ENCODE measurements at regions not wholly inside any gene's neighbourhood (a gene's known extent, or its start where the extent isn't known, plus 50 kb on each side); places are given as distances from the start of the nearest gene placed in this dataset.
"Not testable (repeated sequence)": the region's sequence is repeated elsewhere in the genome, so short reads cannot be mapped to it uniquely, and the experiment has no call there.

GRCh38 chr10:36534471-36535002, 590.9 kb upstream of the ANKRD30A start:
- H3K27me3 ChIP-seq (ENCODE audit: control insufficient read depth, insufficient read depth, low read length), result no peaks in the 10 kb centered on the region
- H3K4me3 ChIP-seq (ENCODE audit: low read length), result no peak overlapping the region
- H3K4me1 ChIP-seq (ENCODE audit: control insufficient read depth, low read depth, low read length), result no peaks in the 10 kb centered on the region
- no peaks in the 10 kb centered on the region for H3K36me3 ChIP-seq (ENCODE audit: control insufficient read depth, low read depth, low read length)
- H3K27ac ChIP-seq (ENCODE audit: low read length), result no peak overlapping the region
- H3K9ac ChIP-seq (ENCODE audit: low read length), result no peak overlapping the region
- peaks cover 6% of the 10 kb centered on the region for H3K9me3 ChIP-seq (ENCODE audit: control insufficient read depth, low read depth, low read length)

DNA sequence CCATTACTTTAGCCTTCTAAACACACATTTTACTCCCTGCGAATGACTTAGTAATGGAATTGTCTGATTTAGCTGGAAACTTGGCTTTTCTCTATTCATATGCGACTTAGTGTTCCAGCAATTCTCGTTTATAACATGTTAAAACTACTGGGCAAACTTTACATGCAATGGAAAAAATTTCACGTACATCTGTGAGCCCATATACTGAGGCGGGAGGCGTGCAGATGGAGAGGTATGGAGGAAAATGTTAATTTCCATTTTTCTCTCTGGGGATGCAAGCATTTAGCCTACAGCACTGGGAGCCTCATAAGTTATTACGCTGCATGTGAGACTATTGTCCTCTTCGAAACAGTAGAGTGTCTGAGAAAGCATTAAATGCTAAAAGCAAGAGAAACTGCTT, 591.5 kb upstream of the ANKRD30A start:
- Histone ChIP-seq H3K4me1 (ENCODE audit: control insufficient read depth, low read depth, low read length) (no peaks in the 10 kb centered on the region), H3K4me3 (ENCODE audit: low read length) (no peak overlapping the region), H3K9me3 (ENCODE audit: control insufficient read depth, low read depth, low read length) (peaks cover 6% of the 10 kb centered on the region), H3K36me3 (ENCODE audit: control insufficient read depth, low read depth, low read length) (no peaks in the 10 kb centered on the region), H3K27me3 (ENCODE audit: control insufficient read depth, insufficient read depth, low read length) (no peaks in the 10 kb centered on the region), H3K27ac (ENCODE audit: low read length) (no peak overlapping the region), H3K9ac (ENCODE audit: low read length) (no peak overlapping the region)

DNA sequence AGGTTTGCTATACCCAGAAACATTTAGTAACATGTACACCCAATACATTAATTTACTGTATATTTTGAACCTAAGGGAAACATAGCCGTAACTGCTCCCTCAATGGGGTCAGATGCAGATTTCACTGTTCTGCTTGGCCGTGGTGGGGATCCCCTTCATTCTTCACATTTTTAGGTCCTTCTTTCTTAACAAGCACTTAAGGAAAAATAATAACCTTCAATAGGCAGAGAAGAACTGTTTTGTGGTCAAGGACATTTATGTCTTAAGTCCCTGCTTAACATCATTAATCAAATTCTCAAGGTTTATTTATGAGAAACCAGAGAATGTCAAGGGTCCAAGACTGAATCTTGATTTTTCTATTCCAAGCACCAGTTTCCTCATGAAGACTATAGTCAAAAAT, 592.1 kb upstream of the ANKRD30A start:
- H3K27me3 ChIP-seq (ENCODE audit: control insufficient read depth, insufficient read depth, low read length), result no peaks in the 10 kb centered on the region
- H3K4me1 ChIP-seq (ENCODE audit: control insufficient read depth, low read depth, low read length), result no peaks in the 10 kb centered on the region
- no peaks in the 10 kb centered on the region for H3K36me3 ChIP-seq (ENCODE audit: control insufficient read depth, low read depth, low read length)
- H3K27ac ChIP-seq (ENCODE audit: low read length), result no peak overlapping the region
- peaks cover 6% of the 10 kb centered on the region for H3K9me3 ChIP-seq (ENCODE audit: control insufficient read depth, low read depth, low read length)
- H3K9ac ChIP-seq (ENCODE audit: low read length), result no peak overlapping the region
- no peak overlapping the region for H3K4me3 ChIP-seq (ENCODE audit: low read length)

- H3K27ac ChIP-seq (ENCODE audit: low read length), result no peak overlapping the region
- no peaks in the 10 kb centered on the region for H3K27me3 ChIP-seq (ENCODE audit: control insufficient read depth, insufficient read depth, low read length)
- no peak overlapping the region for H3K4me3 ChIP-seq (ENCODE audit: low read length)
- H3K4me1 ChIP-seq (ENCODE audit: control insufficient read depth, low read depth, low read length), result no peaks in the 10 kb centered on the region
- H3K36me3 ChIP-seq (ENCODE audit: control insufficient read depth, low read depth, low read length), result no peaks in the 10 kb centered on the region
- H3K9me3 ChIP-seq (ENCODE audit: control insufficient read depth, low read depth, low read length), result peaks cover 6% of the 10 kb centered on the region
- no peak overlapping the region for H3K9ac ChIP-seq (ENCODE audit: low read length)
These were observed 593.8 kb upstream of the ANKRD30A start for GRCh38 chr10:36531621-36532020.

DNA sequence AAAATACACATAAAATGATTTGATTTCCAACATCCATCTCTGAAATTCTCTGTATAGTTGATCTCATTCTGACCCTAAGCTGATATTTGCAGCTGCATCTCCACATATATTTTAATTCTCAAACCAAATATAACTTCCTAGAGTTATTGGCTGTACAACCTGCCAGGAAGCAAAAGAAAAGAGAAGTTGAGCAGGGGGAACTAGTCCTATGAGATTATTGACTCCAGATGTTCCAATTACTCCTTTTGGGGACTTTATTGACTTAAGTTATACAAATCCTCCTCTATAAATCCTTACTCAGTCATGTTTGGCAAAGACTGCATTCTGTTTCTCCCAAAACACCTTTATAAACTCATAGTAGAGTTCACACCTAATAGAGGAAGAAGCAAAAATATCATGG, 599.4 kb upstream of the ANKRD30A start:
- peaks cover 6% of the 10 kb centered on the region for H3K9me3 ChIP-seq (ENCODE audit: control insufficient read depth, low read depth, low read length)
- no peak overlapping the region for H3K27ac ChIP-seq (ENCODE audit: low read length)
- no peak overlapping the region for H3K9ac ChIP-seq (ENCODE audit: low read length)
- H3K4me1 ChIP-seq (ENCODE audit: control insufficient read depth, low read depth, low read length), result no peaks in the 10 kb centered on the region
- H3K4me3 ChIP-seq (ENCODE audit: low read length), result no peak overlapping the region
- H3K36me3 ChIP-seq (ENCODE audit: control insufficient read depth, low read depth, low read length), result no peaks in the 10 kb centered on the region
- no peaks in the 10 kb centered on the region for H3K27me3 ChIP-seq (ENCODE audit: control insufficient read depth, insufficient read depth, low read length)

GRCh38 chr10:36524126-36524525, 601.3 kb upstream of the ANKRD30A start:
- H3K4me1 ChIP-seq (ENCODE audit: control insufficient read depth, low read depth, low read length); H3K9ac ChIP-seq (ENCODE audit: low read length): not testable (repeated sequence)

DNA sequence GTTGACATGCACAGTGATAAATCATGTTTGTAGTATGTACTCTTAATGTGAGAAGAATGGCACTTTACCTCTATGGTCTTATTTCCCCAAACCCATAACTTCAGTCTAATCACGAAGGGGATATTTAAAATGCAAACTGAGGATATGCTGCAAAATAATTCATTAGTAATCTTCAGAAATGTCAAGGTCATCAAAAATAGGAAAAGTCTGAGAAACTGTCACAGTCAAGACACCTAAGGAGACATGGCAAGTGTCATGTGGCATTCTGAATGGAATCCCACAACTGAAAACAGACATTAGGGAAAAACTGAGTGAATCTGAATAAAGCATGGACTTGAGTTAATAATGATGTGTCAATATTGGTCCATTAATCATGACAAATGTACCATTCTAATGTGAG, 605.5 kb upstream of the ANKRD30A start:
- Histone ChIP-seq H3K9me3 (ENCODE audit: control insufficient read depth, low read depth, low read length) (no peaks in the 10 kb centered on the region), H3K9ac (ENCODE audit: low read length) (no peak overlapping the region), H3K4me1 (ENCODE audit: control insufficient read depth, low read depth, low read length) (no peaks in the 10 kb centered on the region), H3K27me3 (ENCODE audit: control insufficient read depth, insufficient read depth, low read length) (no peaks in the 10 kb centered on the region), H3K27ac (ENCODE audit: low read length) (no peak overlapping the region), H3K36me3 (ENCODE audit: control insufficient read depth, low read depth, low read length) (no peaks in the 10 kb centered on the region), H3K4me3 (ENCODE audit: low read length) (no peak overlapping the region)

More at GRCh38 chr10:36524126-36524525, 601.3 kb upstream of the ANKRD30A start:
- not testable (repeated sequence) for H3K27me3 ChIP-seq (ENCODE audit: control insufficient read depth, insufficient read depth, low read length); H3K4me3 ChIP-seq (ENCODE audit: low read length); H3K27ac ChIP-seq (ENCODE audit: low read length); H3K9me3 ChIP-seq (ENCODE audit: control insufficient read depth, low read depth, low read length); H3K36me3 ChIP-seq (ENCODE audit: control insufficient read depth, low read depth, low read length)

DNA sequence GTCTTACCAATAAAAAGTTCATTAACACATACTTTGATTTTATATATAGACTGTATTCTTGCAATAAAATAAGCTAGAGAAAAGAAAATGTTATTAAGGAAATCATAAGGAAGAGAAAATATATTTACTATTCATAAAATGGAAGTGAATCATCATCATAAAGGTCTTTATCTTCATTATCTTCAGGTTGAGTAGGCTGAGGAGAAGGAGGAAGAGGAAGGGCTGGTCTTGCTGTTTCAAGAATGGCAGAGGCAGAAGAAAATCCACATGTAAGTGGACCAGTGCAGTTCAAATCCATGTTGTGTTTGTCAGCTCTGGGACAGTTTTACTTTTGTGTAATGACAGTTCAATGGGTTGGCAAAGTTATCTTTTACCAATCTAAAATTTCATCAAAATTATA, 609.1 kb upstream of the ANKRD30A start:
- Histone ChIP-seq H3K27me3 (ENCODE audit: control insufficient read depth, insufficient read depth, low read length) (no peaks in the 10 kb centered on the region), H3K9me3 (ENCODE audit: control insufficient read depth, low read depth, low read length) (no peaks in the 10 kb centered on the region), H3K36me3 (ENCODE audit: control insufficient read depth, low read depth, low read length) (no peaks in the 10 kb centered on the region), H3K27ac (ENCODE audit: low read length) (no peak overlapping the region), H3K4me1 (ENCODE audit: control insufficient read depth, low read depth, low read length) (no peaks in the 10 kb centered on the region), H3K4me3 (ENCODE audit: low read length) (no peak overlapping the region), H3K9ac (ENCODE audit: low read length) (no peak overlapping the region)

GRCh38 chr10:36515319-36515718, 610.1 kb upstream of the ANKRD30A start:
- Histone ChIP-seq H3K36me3 (ENCODE audit: control insufficient read depth, low read depth, low read length) (no peaks in the 10 kb centered on the region), H3K27ac (ENCODE audit: low read length) (no peak overlapping the region), H3K4me3 (ENCODE audit: low read length) (no peak overlapping the region), H3K4me1 (ENCODE audit: control insufficient read depth, low read depth, low read length) (no peaks in the 10 kb centered on the region), H3K9ac (ENCODE audit: low read length) (no peak overlapping the region), H3K27me3 (ENCODE audit: control insufficient read depth, insufficient read depth, low read length) (no peaks in the 10 kb centered on the region), H3K9me3 (ENCODE audit: control insufficient read depth, low read depth, low read length) (no peaks in the 10 kb centered on the region)

DNA sequence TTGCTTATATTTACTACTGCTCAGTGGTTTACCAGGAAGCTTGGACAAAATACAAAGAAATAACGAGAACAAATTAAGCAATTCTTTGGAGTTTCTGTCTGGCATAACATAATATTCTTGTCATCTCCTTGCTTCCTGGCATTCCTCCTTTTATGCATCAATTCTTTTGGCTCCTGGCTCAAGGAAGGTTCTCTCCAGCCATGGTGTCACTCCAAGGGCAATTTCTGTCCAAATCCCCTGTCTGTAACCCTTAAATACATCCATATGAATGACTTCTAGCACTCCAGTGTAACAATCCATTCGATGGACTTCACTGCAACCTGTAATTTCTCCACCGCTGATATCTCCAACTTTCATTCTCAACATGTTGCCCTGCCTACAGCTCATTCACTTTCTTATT, 617.7 kb upstream of the ANKRD30A start:
- Histone ChIP-seq H3K36me3 (ENCODE audit: control insufficient read depth, low read depth, low read length) (no peaks in the 10 kb centered on the region), H3K9ac (ENCODE audit: low read length) (no peak overlapping the region), H3K9me3 (ENCODE audit: control insufficient read depth, low read depth, low read length) (no peaks in the 10 kb centered on the region), H3K4me1 (ENCODE audit: control insufficient read depth, low read depth, low read length) (no peaks in the 10 kb centered on the region), H3K27ac (ENCODE audit: low read length) (no peak overlapping the region), H3K27me3 (ENCODE audit: control insufficient read depth, insufficient read depth, low read length) (no peaks in the 10 kb centered on the region), H3K4me3 (ENCODE audit: low read length) (no peak overlapping the region)

DNA sequence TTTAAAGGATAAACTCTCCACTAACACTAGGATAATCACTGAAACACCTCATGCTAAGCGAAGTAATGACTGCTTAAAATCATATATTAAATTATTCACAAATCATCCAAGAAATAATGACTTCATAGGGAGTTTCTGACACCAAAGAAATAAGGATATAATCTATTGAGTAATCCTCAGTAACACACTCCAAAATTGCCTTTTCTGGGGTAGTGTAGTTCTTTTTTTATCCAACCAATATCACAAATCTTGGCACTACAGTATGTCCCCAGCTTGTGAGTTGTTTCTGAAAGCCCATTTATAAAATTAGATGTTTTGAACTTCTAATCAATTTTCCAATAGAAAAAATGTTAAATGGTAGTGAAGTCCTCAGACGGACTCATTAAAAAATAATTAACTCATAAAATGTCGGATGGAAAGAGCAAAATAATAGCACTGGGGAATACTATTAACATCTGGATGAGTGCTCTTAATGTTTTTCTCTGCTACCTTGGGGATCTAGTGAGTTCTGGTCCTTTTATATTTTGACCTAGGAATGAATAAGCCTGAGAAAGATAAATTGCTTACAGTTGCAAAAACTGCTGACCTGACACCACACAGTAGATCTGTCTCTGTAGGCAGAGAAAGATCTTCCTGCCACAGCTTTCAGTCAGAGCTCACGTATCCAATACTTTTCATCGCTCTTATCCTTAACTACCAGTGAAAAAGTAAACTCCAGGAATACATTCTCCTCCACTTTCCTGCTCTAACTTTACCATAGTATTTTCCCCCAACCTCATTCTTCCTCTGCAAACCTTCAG, 618.5 kb upstream of the ANKRD30A start:
- no peak overlapping the region for H3K27ac ChIP-seq (ENCODE audit: low read length)
- H3K9me3 ChIP-seq (ENCODE audit: control insufficient read depth, low read depth, low read length), result no peaks in the 10 kb centered on the region
- no peaks in the 10 kb centered on the region for H3K4me1 ChIP-seq (ENCODE audit: control insufficient read depth, low read depth, low read length)
- no peak overlapping the region for H3K9ac ChIP-seq (ENCODE audit: low read length)
- no peaks in the 10 kb centered on the region for H3K36me3 ChIP-seq (ENCODE audit: control insufficient read depth, low read depth, low read length)
- no peaks in the 10 kb centered on the region for H3K27me3 ChIP-seq (ENCODE audit: control insufficient read depth, insufficient read depth, low read length)
- H3K4me3 ChIP-seq (ENCODE audit: low read length), result no peak overlapping the region

GRCh38 chr10:36506261-36506660, 619.1 kb upstream of the ANKRD30A start:
- H3K4me1 ChIP-seq (ENCODE audit: control insufficient read depth, low read depth, low read length), result no peaks in the 10 kb centered on the region
- H3K36me3 ChIP-seq (ENCODE audit: control insufficient read depth, low read depth, low read length), result no peaks in the 10 kb centered on the region
- no peak overlapping the region for H3K9ac ChIP-seq (ENCODE audit: low read length)
- H3K27ac ChIP-seq (ENCODE audit: low read length), result no peak overlapping the region
- no peaks in the 10 kb centered on the region for H3K9me3 ChIP-seq (ENCODE audit: control insufficient read depth, low read depth, low read length)
- H3K27me3 ChIP-seq (ENCODE audit: control insufficient read depth, insufficient read depth, low read length), result no peaks in the 10 kb centered on the region
- no peak overlapping the region for H3K4me3 ChIP-seq (ENCODE audit: low read length)
